Thyroid gland (tissue), 4 donors: ENCODE measurements at regions not wholly inside any gene's neighbourhood (a gene's known extent, or its start where the extent isn't known, plus 50 kb on each side); places are given as distances from the start of the nearest gene placed in this dataset.

ENCODE experiments used
- POLR2A ChIP-seq, 2 donors: fragments of 450-650 bp; IDR thresholded peaks; one replicate each; pipeline ENCODE4 v1.6.1; 2017; ENCODE audit warnings: antibody characterized with exemption in 2 of 2, mild to moderate bottlenecking in 2 of 2, moderate library complexity in 1 of 2
- TF ChIP-seq, protein P1 (sequence below), 6 experiments: fragments of 200-600 bp in 3 of 6; fragments of 450-650 bp in 3 of 6; sonication (generic) in 3 of 6; IDR thresholded peaks; one replicate each; pipeline ENCODE4 v1.5.1; 2016 to 2019; ENCODE audit warnings: antibody characterized with exemption in 6 of 6, mild to moderate bottlenecking in 2 of 6, inconsistent platforms in 1 of 6, moderate library complexity in 1 of 6

DNA sequence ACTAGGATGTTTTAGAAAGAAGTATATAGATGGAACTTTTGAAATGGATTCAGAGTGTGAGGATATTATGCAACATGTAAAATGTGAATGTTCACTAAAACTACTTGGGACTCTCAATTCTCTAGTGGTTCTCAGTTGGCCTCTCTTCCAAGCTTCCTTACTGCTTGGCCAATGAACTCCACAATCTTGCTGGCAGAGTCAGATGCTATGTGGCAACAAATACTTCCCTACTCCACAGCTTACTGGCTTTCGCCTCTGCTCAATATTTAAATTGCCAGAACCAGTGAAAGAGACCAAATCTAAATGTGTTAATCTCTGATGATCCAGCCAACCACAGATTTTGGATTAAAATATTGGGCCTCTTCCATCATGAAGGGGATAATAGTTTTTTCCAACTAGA is 138.4 kb downstream of the HTR1B start:
- TF ChIP-seq, protein P1, sequence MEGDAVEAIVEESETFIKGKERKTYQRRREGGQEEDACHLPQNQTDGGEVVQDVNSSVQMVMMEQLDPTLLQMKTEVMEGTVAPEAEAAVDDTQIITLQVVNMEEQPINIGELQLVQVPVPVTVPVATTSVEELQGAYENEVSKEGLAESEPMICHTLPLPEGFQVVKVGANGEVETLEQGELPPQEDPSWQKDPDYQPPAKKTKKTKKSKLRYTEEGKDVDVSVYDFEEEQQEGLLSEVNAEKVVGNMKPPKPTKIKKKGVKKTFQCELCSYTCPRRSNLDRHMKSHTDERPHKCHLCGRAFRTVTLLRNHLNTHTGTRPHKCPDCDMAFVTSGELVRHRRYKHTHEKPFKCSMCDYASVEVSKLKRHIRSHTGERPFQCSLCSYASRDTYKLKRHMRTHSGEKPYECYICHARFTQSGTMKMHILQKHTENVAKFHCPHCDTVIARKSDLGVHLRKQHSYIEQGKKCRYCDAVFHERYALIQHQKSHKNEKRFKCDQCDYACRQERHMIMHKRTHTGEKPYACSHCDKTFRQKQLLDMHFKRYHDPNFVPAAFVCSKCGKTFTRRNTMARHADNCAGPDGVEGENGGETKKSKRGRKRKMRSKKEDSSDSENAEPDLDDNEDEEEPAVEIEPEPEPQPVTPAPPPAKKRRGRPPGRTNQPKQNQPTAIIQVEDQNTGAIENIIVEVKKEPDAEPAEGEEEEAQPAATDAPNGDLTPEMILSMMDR (IDR thresholded peaks at IDR 0.05), result no peak
- TF ChIP-seq POLR2A (IDR thresholded peaks at IDR 0.05), result no peak
